Neural cell (in vitro differentiated cells): ENCODE measurements at regions not wholly inside any gene's neighbourhood (a gene's known extent, or its start where the extent isn't known, plus 50 kb on each side); places are given as distances from the start of the nearest gene placed in this dataset.

Source experiments
- CTCF ChIP-seq: fragments of 450-650 bp; IDR thresholded peaks from 2 replicates; pipeline ENCODE4 v1.5.1; 2014; ENCODE audit warnings: antibody characterized with exemption, mild to moderate bottlenecking, moderate library complexity; ENCODE audit not compliant: poor library complexity, severe bottlenecking
- EP300 ChIP-seq: fragments of 450-650 bp; conservative IDR thresholded peaks from 2 replicates; pipeline ENCODE4 v1.6.1; 2014; ENCODE audit warnings: antibody characterized with exemption, mild to moderate bottlenecking, moderate library complexity; ENCODE audit not compliant: poor library complexity, severe bottlenecking
- RAD21 ChIP-seq: fragments of 450-650 bp; conservative IDR thresholded peaks from 2 replicates; pipeline ENCODE4 v1.6.1; 2014; ENCODE audit warnings: antibody characterized with exemption, mild to moderate bottlenecking, moderate library complexity
- REST ChIP-seq: IDR thresholded peaks from 2 replicates; pipeline ENCODE4 v1.6.1; 2012; ENCODE audit warnings: borderline replicate concordance

GRCh38 chr20:48288930-48289507 is 503.7 kb upstream of the SULF2 start:
- TF ChIP-seq CTCF (no peak), RAD21 (no peak), REST (no peak), EP300 (no peak)
